ENCODE measurements at regions not wholly inside any gene's neighbourhood (a gene's known extent, or its start where the extent isn't known, plus 50 kb on each side); places are given as distances from the start of the nearest gene placed in this dataset.

- TF ChIP-seq ZNF816 (CRISPR knock-in tag; IDR thresholded peaks at IDR 0.05; ENCODE audit: borderline replicate concordance) (no peak), ZNF263 (CRISPR knock-in tag; IDR thresholded peaks at IDR 0.05) (no peak), ZNF30 (CRISPR knock-in tag; IDR thresholded peaks at IDR 0.05) (no peak), TAF1 (CRISPR knock-in tag; IDR thresholded peaks at IDR 0.05) (no peak), ZNF570 (CRISPR knock-in tag; IDR thresholded peaks at IDR 0.05; ENCODE audit: borderline replicate concordance) (no peak), DNMT1 (CRISPR knock-in tag; IDR thresholded peaks at IDR 0.05) (no peak), PRDM4 (CRISPR knock-in tag; IDR thresholded peaks at IDR 0.05; ENCODE audit: borderline replicate concordance) (no peak), ATF2 (CRISPR knock-in tag; IDR thresholded peaks at IDR 0.05) (no peak), MAX (IDR thresholded peaks at IDR 0.05) (no peak)
Observed at GRCh38 chr5:142403583-142403982, 78.8 kb upstream of the SPRY4 start.
